HEK293 (cell line): ENCODE measurements at regions not wholly inside any gene's neighbourhood (a gene's known extent, or its start where the extent isn't known, plus 50 kb on each side); places are given as distances from the start of the nearest gene placed in this dataset.

Experiments
- CTCF ChIA-PET: fragments of 350-600 bp; formaldehyde crosslinking; extraction: SDS; loops from one replicate; lab custom pipeline; 2021; ENCODE audit warnings: antibody characterized with exemption; lab: Yijun Ruan, JAX
- POLR2A ChIA-PET: fragments of 300-600 bp; formaldehyde crosslinking; extraction: SDS; loops from one replicate; lab custom pipeline; 2020; ENCODE audit warnings: antibody characterized with exemption, inconsistent platforms; lab: Yijun Ruan, JAX
- H3K27ac ChIP-seq: fragments of 200-500 bp; sonication (Bioruptor generic); 2 replicates; pipeline ENCODE4 v1.5.1; 2014; ENCODE audit warnings: low read depth, low read length, control low read depth, inconsistent platforms; ENCODE audit errors: extremely low read depth
- H3K36me3 ChIP-seq, 2 experiments: fragments of 200-500 bp in 1 of 2; sonication (Bioruptor generic) in 1 of 2; 1 replicate in 1 of 2; 2 replicates in 1 of 2; pipeline ENCODE4 v1.5.1; 2014 to 2017; ENCODE audit warnings: inconsistent platforms in 2 of 2, low read length in 2 of 2; ENCODE audit not compliant: control insufficient read depth in 2 of 2, insufficient read depth in 1 of 2
- H3K4me1 ChIP-seq: fragments of 200-500 bp; sonication (Bioruptor generic); 2 replicates; pipeline ENCODE4 v1.5.1; 2014; ENCODE audit warnings: mild to moderate bottlenecking, low read length, inconsistent platforms; ENCODE audit not compliant: control insufficient read depth, insufficient read depth
- H3K4me3 ChIP-seq: 2 replicates; pipeline ENCODE4 v1.5.1; 2011; ENCODE audit warnings: low read depth, mild to moderate bottlenecking, control low read depth, low read length, moderate library complexity
- H3K9me3 ChIP-seq: fragments of 200-500 bp; sonication (Bioruptor generic); 2 replicates; pipeline ENCODE4 v1.5.1; 2014; ENCODE audit warnings: low read depth, low read length, inconsistent platforms; ENCODE audit not compliant: control insufficient read depth, insufficient read depth
- PRDM10 ChIP-seq: fragments of 450-650 bp; formaldehyde crosslinking; IDR thresholded peaks from 2 replicates; pipeline ENCODE4 v1.5.1; 2016; ENCODE audit warnings: missing biosample characterization, missing genetic modification characterization
- PRDM2 ChIP-seq: fragments of 450-650 bp; formaldehyde crosslinking; IDR thresholded peaks from 2 replicates; pipeline ENCODE4 v1.5.1; 2016; ENCODE audit warnings: missing biosample characterization, missing genetic modification characterization, borderline replicate concordance
- ZBTB17 ChIP-seq: fragments of 450-650 bp; formaldehyde crosslinking; IDR thresholded peaks from 2 replicates; pipeline ENCODE4 v1.5.1; 2016; ENCODE audit warnings: missing biosample characterization, missing genetic modification characterization
- ZFHX2 ChIP-seq: fragments of 450-650 bp; formaldehyde crosslinking; conservative IDR thresholded peaks from 2 replicates; pipeline ENCODE4 v1.5.1; 2016; ENCODE audit warnings: missing biosample characterization, missing genetic modification characterization
- ZFP41 ChIP-seq: fragments of 450-650 bp; formaldehyde crosslinking; IDR thresholded peaks from 2 replicates; pipeline ENCODE4 v1.5.1; 2016; ENCODE audit warnings: missing biosample characterization, missing genetic modification characterization, borderline replicate concordance
- ZNF18 ChIP-seq: fragments of 450-650 bp; formaldehyde crosslinking; IDR thresholded peaks from 2 replicates; pipeline ENCODE4 v1.5.1; 2016; ENCODE audit warnings: missing biosample characterization, missing genetic modification characterization
- ZNF221 ChIP-seq: fragments of 450-650 bp; formaldehyde crosslinking; IDR thresholded peaks from 2 replicates; pipeline ENCODE4 v1.5.1; 2017; ENCODE audit warnings: missing biosample characterization, missing genetic modification characterization, borderline replicate concordance
- ZNF292 ChIP-seq: fragments of 450-650 bp; formaldehyde crosslinking; IDR thresholded peaks from 2 replicates; pipeline ENCODE4 v1.5.1; 2016; ENCODE audit warnings: low read depth, missing biosample characterization, missing genetic modification characterization, borderline replicate concordance
- ZNF423 ChIP-seq: fragments of 450-650 bp; formaldehyde crosslinking; IDR thresholded peaks from 2 replicates; pipeline ENCODE4 v1.5.1; 2016; ENCODE audit warnings: missing biosample characterization, missing genetic modification characterization
- ZNF664 ChIP-seq: fragments of 450-650 bp; formaldehyde crosslinking; IDR thresholded peaks from 2 replicates; pipeline ENCODE4 v1.5.1; 2016; ENCODE audit warnings: missing biosample characterization, missing genetic modification characterization
- ZNF776 ChIP-seq: fragments of 450-650 bp; formaldehyde crosslinking; IDR thresholded peaks from 2 replicates; pipeline ENCODE4 v1.5.0; 2017; ENCODE audit warnings: missing biosample characterization, missing genetic modification characterization, borderline replicate concordance
- ZNF785 ChIP-seq: fragments of 450-650 bp; formaldehyde crosslinking; IDR thresholded peaks from 2 replicates; pipeline ENCODE4 v1.5.1; 2016; ENCODE audit warnings: missing biosample characterization, missing genetic modification characterization
- ZNF791 ChIP-seq: fragments of 450-650 bp; formaldehyde crosslinking; IDR thresholded peaks from 2 replicates; pipeline ENCODE4 v1.5.1; 2016; ENCODE audit warnings: missing biosample characterization, missing genetic modification characterization
- ZNF792 ChIP-seq: fragments of 450-650 bp; formaldehyde crosslinking; IDR thresholded peaks from 2 replicates; pipeline ENCODE4 v1.5.1; 2016; ENCODE audit warnings: missing biosample characterization, missing genetic modification characterization
- TF ChIP-seq, protein P1 (sequence below): fragments of 450-650 bp; formaldehyde crosslinking; IDR thresholded peaks from 2 replicates; pipeline ENCODE4 v1.5.1; 2017; ENCODE audit warnings: missing biosample characterization, missing genetic modification characterization
- TF ChIP-seq, protein P2 (sequence below): fragments of 450-650 bp; formaldehyde crosslinking; IDR thresholded peaks from 2 replicates; pipeline ENCODE4 v1.5.1; 2017; ENCODE audit warnings: missing biosample characterization, missing genetic modification characterization

DNA sequence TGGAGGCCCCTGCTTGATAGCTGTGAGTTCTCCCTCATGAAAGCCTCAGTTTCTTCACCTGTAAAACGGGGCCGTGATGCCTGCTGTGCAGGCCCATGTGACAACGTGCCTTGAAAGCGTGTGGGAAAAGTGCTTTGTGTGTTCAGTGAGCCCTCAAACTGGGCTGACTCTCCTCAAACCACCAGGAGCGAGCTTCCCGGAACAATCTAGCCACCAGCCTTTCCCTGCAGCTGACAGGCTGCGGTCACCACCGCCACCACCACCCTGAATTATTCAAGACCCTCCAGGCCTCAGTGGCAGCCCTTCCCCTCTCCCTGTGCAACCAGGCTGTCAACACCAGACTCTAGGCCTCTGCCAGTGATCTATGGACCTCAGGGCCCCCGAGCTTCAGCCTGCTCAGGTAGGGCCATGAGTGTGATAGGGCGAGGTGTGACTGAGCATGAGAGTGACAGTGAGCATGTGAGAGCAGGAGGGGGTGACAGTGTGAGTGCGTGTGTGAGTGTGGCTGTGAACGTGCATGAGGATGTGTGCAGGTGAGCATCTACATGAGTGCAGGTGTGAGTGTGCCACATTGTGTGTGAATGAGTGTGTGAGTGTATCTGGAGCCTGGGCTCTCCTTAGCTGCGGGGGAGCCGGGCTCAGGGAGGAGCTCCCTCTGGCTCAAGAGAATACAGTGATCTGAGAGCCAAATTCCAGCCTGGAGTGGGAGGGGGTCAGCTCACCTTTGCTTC, 53.3 kb upstream of the PSD2 start:
- Histone ChIP-seq H3K27ac (no peak overlapping the region), H3K9me3 (no peaks in the 10 kb centered on the region), H3K36me3 (no peaks in the 10 kb centered on the region), H3K4me3 (no peak overlapping the region), H3K4me1 (peaks cover 27% of the 10 kb centered on the region)
- ChIA-PET CTCF (interaction anchor here (0.7 to 1.2 kb wide), 2 partner anchors 23 to 322 kb away, joined by 3 to 6 read pairs; no protein-coding TSS in a partner anchor), POLR2A (no interaction called here)
- TF ChIP-seq ZNF18 (tag by site-specific recombination) (0 out of 2 replicates have a peak, but pooled peaks have one; percentile 15), ZFP41 (tag by site-specific recombination) (no peak), ZNF221 (tag by site-specific recombination) (no peak), ZNF423 (tag by site-specific recombination) (no peak), ZNF785 (tag by site-specific recombination) (no peak), ZNF292 (tag by site-specific recombination) (no peak), PRDM2 (tag by site-specific recombination) (no peak), ZBTB17 (tag by site-specific recombination) (no peak), ZNF792 (tag by site-specific recombination) (no peak)
- TF ChIP-seq, protein P1, sequence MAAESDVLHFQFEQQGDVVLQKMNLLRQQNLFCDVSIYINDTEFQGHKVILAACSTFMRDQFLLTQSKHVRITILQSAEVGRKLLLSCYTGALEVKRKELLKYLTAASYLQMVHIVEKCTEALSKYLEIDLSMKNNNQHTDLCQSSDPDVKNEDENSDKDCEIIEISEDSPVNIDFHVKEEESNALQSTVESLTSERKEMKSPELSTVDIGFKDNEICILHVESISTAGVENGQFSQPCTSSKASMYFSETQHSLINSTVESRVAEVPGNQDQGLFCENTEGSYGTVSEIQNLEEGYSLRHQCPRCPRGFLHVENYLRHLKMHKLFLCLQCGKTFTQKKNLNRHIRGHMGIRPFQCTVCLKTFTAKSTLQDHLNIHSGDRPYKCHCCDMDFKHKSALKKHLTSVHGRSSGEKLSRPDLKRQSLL: peak; percentile 83; the same call in 1 of the 2 replicates

DNA sequence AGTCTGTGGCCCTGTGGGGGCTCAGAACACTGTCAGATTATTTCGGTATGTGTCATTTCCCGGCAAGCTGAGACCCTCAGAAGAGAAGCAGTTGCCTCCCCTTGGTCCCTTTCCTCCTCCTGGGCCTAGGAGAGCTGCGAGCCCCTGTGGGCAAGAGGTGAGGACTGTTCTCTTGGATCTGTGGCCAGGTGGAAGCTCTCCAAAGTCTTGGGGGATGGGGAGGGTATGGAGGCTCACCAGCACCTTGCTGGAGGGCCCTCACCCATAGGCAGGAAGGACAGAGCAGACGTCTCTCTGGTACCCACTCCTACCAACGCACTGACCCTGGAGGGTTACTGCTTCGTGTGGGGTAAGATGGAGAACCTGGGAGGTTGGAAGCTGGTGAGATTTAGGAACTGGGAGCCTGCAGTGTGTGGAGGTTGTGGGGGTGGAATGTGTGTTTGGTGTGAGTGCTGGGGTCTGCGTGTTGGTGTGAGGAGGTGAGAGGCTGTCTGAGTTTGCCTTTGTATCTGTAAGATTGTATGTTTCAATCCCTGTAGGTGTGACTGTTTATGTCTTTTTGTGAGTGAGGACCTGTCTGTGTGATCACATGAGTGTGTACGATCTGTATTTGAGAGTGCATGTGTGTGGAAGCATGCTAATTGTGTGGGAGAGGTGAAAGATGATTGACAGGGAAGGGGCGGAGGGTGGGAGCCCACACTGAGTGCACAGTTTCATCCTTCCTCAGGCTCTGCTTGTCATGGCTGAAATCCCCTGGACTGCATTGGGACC, 52.4 kb upstream of the PSD2 start:
- ChIA-PET POLR2A (no interaction called here), CTCF (interaction anchor here (0.7 to 2.0 kb wide), 4 partner anchors 23 to 415 kb away, joined by 3 to 12 read pairs (median 5); no protein-coding TSS in a partner anchor)
- Histone ChIP-seq H3K9me3 (no peaks in the 10 kb centered on the region), H3K4me1 (peaks cover 27% of the 10 kb centered on the region), H3K27ac (no peak overlapping the region), H3K4me3 (no peak overlapping the region), H3K36me3 (no peaks in the 10 kb centered on the region)
- TF ChIP-seq ZNF791 (no peak), ZNF776 (tag by site-specific recombination) (no peak), ZNF18 (tag by site-specific recombination) (peak; percentile 97), ZNF664 (tag by site-specific recombination) (no peak), PRDM10 (tag by site-specific recombination) (no peak), ZFHX2 (tag by site-specific recombination) (peak; percentile 97)
- TF ChIP-seq, protein P2, sequence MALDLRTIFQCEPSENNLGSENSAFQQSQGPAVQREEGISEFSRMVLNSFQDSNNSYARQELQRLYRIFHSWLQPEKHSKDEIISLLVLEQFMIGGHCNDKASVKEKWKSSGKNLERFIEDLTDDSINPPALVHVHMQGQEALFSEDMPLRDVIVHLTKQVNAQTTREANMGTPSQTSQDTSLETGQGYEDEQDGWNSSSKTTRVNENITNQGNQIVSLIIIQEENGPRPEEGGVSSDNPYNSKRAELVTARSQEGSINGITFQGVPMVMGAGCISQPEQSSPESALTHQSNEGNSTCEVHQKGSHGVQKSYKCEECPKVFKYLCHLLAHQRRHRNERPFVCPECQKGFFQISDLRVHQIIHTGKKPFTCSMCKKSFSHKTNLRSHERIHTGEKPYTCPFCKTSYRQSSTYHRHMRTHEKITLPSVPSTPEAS: no peak
